Activated B cell treated with CpG ODN at 0.5 μM for 24 hours (primary cell): ENCODE measurements at regions not wholly inside any gene's neighbourhood (a gene's known extent, or its start where the extent isn't known, plus 50 kb on each side); places are given as distances from the start of the nearest gene placed in this dataset.

Experiments
- ATAC-seq: fragments of 200-7000 bp; cut with Tn5 transposase; one replicate; pipeline ENCODE4 v1.10.0; 2021; ENCODE audit warnings: low read depth, mild to moderate bottlenecking, moderate library complexity
- CTCF ChIA-PET: fragments of 350-600 bp; sonication (Branson Sonifier 250); formaldehyde crosslinking; loops from one replicate; lab custom pipeline; 2021; ENCODE audit warnings: antibody characterized with exemption; lab: Charles Lee
- POLR2A ChIA-PET: fragments of 350-600 bp; sonication (Branson Sonifier 250); formaldehyde crosslinking; loops from one replicate; lab custom pipeline; 2021; ENCODE audit warnings: antibody characterized with exemption; lab: Charles Lee
- DNase-seq: peaks from one replicate; pipeline ENCODE4 v3.0.0; 2022
- H3K27ac Mint-ChIP-seq: one replicate; pipeline ENCODE4 v1.8.0; 2020; ENCODE audit warnings: mixed read lengths
- H3K27me3 Mint-ChIP-seq: one replicate; pipeline ENCODE4 v1.8.0; 2021; ENCODE audit warnings: mixed read lengths
- H3K36me3 Mint-ChIP-seq: one replicate; pipeline ENCODE4 v1.8.0; 2021; ENCODE audit warnings: low read depth, mixed read lengths
- H3K4me1 Mint-ChIP-seq: one replicate; pipeline ENCODE4 v1.8.0; 2021; ENCODE audit warnings: mixed read lengths
- H3K4me3 Mint-ChIP-seq: one replicate; pipeline ENCODE4 v1.8.0; 2020; ENCODE audit warnings: mild to moderate bottlenecking, mixed read lengths
- H3K9me3 Mint-ChIP-seq: one replicate; pipeline ENCODE4 v1.8.0; 2020; ENCODE audit warnings: mixed read lengths
- CTCF ChIP-seq: fragments of 200-600 bp; IDR thresholded peaks from one replicate; pipeline ENCODE4 v1.8.0; 2022; ENCODE audit warnings: antibody characterized with exemption, mild to moderate bottlenecking
- intact Hi-C: fragments of 100-400 bp; cut with micrococcal nuclease; formaldehyde crosslinking; loops from one replicate; pipeline ENCODE4 v1.15.1; 2024

GRCh38 chr6:18555750-18556149 is 168.6 kb downstream of the RNF144B start:
- Mint-ChIP-seq H3K4me3 (no peak overlapping the region), H3K36me3 (no peaks in the 10 kb centered on the region), H3K9me3 (no peaks in the 10 kb centered on the region), H3K27ac (no peak overlapping the region), H3K27me3 (peaks cover 21% of the 10 kb centered on the region), H3K4me1 (no peaks in the 10 kb centered on the region)
- intact Hi-C loops = no loop called here
- ChIA-PET POLR2A (no interaction called here), CTCF (no interaction called here)
- no peak for DNase-seq
- TF ChIP-seq CTCF = no peak
- no peak for ATAC-seq

GRCh38 chr6:18561037-18561750 is 174.0 kb downstream of the RNF144B start:
- intact Hi-C loops = no loop called here

GRCh38 chr6:18562726-18563125 is 175.6 kb downstream of the RNF144B start:
- Mint-ChIP-seq H3K4me3 (no peak overlapping the region), H3K36me3 (no peaks in the 10 kb centered on the region), H3K27me3 (peaks cover 9% of the 10 kb centered on the region), H3K27ac (no peak overlapping the region), H3K4me1 (no peaks in the 10 kb centered on the region), H3K9me3 (peaks cover 4% of the 10 kb centered on the region)
- DNase-seq (no peak), ATAC-seq (no peak)
- TF ChIP-seq CTCF = no peak
- CTCF ChIA-PET = no interaction called here
- POLR2A ChIA-PET = no interaction called here
- intact Hi-C loops = no loop called here

More at GRCh38 chr6:18561037-18561750, 174.0 kb downstream of the RNF144B start:
- Mint-ChIP-seq H3K4me1 (no peaks in the 10 kb centered on the region), H3K36me3 (no peaks in the 10 kb centered on the region), H3K9me3 (peaks cover under 1% of the 10 kb centered on the region), H3K27me3 (peaks cover 12% of the 10 kb centered on the region), H3K27ac (no peak overlapping the region), H3K4me3 (no peak overlapping the region)
- ChIA-PET POLR2A (no interaction called here), CTCF (no interaction called here)
- DNase-seq = no peak
- no peak for ATAC-seq
- TF ChIP-seq CTCF = no peak

GRCh38 chr6:18564775-18565174 is 177.6 kb downstream of the RNF144B start:
- Mint-ChIP-seq H3K27ac (no peak overlapping the region), H3K4me3 (no peak overlapping the region), H3K36me3 (no peaks in the 10 kb centered on the region), H3K4me1 (no peaks in the 10 kb centered on the region), H3K27me3 (peaks cover 5% of the 10 kb centered on the region), H3K9me3 (peaks cover 4% of the 10 kb centered on the region)
- intact Hi-C loops = no loop called here
- ChIA-PET CTCF (no interaction called here), POLR2A (no interaction called here)
- no peak for TF ChIP-seq CTCF
- no peak for ATAC-seq
- DNase-seq = no peak

- ChIA-PET CTCF (no interaction called here), POLR2A (no interaction called here)
- no peak for ATAC-seq
- no peaks in the 10 kb centered on the region for H3K4me1 Mint-ChIP-seq
- H3K9me3 Mint-ChIP-seq = peaks cover 4% of the 10 kb centered on the region
- H3K27me3 Mint-ChIP-seq = peaks cover 5% of the 10 kb centered on the region
- no peaks in the 10 kb centered on the region for H3K36me3 Mint-ChIP-seq
- intact Hi-C loops = no loop called here
- no peak for TF ChIP-seq CTCF
- no peak overlapping the region for H3K4me3 Mint-ChIP-seq
- no peak for DNase-seq
- H3K27ac Mint-ChIP-seq = no peak overlapping the region
Observed at GRCh38 chr6:18565231-18565630, 178.1 kb downstream of the RNF144B start.
